SW 1271 (cell line): ENCODE measurements at regions not wholly inside any gene's neighbourhood (a gene's known extent, or its start where the extent isn't known, plus 50 kb on each side); places are given as distances from the start of the nearest gene placed in this dataset.
A peak's percentile ranks its signal among the peaks of the same experiment; 100 is the strongest.

ENCODE experiments used
- DNase-seq, 2 experiments: peaks; one replicate each; lab custom pipeline; 2025; lab: John Stamatoyannopoulos, UW

DNA sequence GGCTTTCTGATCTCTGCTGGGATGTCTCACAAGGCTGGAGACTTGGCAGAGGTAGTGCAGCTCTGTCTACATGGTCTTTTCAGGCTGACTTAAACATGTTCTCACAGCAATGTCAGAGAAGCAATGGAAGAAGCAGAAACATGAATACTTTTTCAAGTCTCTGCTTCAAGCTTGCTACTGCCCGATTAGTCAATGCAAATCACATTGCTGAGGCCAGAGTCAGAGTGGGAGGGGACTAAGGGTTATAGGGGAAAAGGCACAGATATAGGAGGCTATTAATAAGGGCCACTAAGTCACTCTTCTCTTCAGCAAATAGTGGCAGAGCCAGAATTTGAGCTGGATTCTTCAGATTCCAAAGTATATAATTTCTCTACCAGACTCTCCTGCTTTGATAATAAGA, 390.5 kb downstream of the TMEM135 start:
- DNase-seq: no peak

DNA sequence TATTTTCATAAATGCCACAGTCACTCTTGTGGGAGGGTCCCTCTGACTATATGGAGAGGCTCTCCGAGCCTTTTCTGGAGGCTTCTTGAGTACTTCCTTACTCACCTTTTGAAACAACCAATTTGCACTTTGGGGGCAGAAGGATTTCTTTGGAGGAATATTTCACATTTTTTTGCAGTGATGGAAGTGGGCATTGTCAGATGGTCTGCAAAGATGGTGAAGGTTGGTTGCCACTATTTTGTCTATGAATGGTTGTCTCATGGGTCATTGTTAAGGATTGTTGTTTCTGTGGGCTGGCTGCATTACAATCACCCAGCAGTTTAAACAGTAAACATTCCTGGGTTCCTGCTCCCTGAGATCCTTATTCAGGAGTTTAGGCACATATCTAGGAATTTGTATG, 388.2 kb downstream of the TMEM135 start:
- DNase-seq: no peak

DNA sequence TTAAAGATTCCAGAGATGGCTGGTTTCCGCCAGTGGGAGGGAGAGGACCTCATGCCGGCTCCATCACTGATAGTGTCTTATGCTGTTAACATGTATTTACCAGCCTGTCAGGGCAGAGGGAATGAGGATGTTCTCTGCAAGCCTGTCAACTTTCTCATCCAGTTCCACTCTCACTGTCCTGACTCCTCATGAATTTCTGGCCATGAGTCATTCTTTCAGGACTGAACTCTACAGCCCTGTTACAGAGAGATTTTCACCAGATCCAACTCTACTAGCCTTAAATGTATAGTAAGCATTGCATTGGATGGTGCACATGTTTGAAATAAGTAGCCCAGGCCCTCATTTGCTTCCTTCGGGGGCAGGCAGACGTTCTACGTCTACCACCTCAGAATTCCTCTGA, 387.7 kb downstream of the TMEM135 start:
- DNase-seq: no peak

DNA sequence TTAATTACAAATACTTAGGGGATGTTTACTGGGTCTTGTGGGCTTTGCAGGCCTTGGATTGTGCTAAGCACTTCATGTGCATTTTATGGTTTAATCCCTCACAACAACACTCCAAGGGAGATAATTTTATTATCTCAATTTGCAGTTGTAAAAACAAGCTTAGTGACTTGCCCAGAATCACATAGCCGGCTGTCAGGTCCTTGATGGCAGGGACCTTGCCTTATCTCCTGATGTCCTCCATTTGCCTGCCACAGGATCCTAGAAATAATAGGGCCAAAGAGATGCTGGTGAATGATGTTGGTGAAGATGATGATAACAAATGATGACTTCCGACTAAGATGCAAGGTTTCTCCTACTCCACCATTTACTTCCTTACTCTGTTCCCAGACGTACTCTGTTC, 385.4 kb downstream of the TMEM135 start:
- no peak for DNase-seq

DNA sequence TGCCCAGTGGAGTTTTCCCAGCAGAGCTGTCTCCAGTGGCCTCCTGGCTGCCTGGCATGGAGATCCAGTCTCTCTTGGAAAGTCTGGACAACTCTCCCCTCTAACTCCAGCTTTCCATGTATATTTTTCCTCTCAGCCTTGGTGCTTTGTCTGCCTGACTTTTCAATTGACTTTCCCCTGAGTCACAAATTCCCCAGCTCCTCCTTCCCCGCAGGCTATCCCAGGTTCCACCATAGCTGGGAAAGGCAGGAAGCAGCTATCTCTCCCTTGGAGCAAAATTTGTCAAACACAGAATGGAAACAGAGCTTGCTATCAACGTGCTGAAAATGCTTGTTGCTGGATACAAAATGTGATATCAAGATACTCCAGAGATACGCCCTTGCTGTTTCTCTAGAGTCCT, 384.8 kb downstream of the TMEM135 start:
- no peak for DNase-seq

DNA sequence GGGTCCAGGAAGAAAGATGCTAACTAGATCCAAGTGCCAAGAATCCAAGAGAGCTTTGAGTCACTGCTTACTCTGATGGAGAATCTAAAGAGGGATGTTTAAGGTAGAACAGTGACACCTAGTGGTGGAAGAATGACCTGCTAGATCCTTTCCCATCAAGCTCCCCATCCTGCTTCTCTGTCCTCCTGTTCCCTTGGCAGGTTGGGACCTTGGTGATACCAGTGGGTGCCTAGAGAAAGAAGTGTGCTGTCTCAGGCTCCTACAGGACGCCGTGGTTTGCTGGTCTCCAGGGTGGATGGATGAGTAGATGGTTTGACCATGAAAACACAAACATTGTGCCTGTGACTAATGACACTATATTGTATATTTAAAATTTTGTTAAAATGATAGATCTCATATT, 383.7 kb downstream of the TMEM135 start:
- DNase-seq: peak; percentile 22 to 87

DNA sequence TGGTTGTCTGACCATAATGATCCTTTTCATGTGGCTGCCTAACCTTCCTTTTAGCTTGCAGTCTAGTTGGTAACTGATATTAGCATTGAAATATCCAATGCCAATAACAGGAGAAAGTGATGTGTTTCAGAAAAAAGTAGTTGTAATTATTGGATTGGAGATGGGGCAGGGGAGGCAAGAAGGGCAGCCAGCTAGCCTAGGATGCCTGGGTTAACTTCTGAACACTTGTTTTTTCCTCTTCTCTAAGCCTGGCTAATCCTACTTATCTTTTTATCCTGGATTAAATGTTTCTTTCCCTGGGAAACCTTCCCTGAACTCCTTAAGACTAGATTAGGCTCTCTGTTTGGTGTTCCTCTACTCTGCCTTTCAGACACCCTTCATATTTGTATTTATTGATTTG, 380.2 kb downstream of the TMEM135 start:
- no peak for DNase-seq

DNA sequence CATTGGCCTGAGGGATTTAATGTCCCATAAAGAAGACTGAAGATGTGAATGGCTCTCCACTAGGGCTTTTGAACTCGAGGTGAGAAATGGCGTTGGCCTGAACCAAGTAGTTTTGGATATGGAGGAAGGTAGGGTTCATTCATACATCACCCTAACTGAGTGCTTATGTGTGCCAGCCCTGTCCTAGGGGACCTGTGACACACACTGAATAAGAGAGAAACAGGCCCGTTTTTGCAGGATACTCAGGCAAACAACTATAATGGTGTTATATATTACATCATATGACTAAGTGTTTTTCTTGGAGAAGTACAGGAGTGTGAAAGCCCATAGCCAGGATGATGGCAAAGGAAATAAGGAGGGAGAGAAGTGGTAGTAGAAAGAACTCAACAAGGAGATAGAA, 368.1 kb downstream of the TMEM135 start:
- no peak for DNase-seq

DNA sequence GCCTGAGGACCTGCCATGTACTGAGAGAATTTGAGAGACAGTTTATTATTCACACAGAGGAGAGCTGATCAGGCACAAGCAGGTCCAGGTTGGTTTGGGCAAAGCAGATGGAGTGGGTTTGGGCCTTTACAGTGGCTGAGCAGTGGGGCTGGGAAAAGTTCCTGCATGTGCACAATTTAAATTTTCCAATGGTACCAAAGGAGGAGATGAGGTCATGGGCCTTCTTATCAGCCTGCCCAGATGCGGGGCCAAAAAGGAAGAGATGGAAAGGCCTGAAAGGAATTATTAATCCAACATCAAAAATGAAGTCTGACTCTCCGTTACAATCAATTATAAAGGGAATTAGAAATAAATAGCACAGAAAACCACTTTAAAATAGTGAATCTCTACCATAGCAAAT, 367.6 kb downstream of the TMEM135 start:
- no peak for DNase-seq

DNA sequence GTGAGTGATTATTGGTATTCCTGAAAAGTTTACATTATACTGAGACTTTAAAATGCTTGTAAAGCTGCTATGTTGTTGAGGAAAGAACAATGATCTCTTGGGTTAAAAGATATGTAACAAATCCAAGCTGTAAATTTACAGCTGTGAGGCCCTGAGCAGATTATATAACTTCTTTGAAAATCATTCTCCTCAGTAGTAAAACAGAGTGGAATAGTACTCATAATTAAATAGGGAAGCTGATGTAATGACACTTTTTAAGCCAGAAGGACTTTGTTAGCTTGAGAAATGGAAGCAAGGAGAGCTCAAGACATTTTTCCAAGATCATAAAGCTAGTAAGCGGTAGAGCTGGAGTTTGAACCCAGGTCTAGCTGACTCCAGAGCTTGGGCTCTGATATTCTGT, 363.9 kb downstream of the TMEM135 start:
- no peak for DNase-seq

DNA sequence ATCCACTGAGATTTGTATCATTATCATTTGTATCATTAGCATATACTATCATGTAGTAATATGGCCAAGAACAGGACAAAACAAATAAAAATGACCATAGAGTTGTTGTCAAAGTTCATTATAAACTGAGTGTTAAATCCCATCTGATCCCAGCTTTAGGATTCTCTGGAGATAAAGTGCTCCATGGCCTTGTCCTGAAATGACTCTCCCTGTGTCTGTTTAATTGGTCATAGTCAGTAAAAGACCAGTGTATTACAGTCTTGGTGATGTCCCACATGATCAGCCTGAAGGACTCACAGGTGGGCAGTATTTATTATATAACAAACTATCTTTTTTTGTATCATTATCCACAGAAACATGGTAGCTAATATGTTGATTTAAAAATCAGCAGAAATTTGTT, 361.6 kb downstream of the TMEM135 start:
- DNase-seq: no peak

DNA sequence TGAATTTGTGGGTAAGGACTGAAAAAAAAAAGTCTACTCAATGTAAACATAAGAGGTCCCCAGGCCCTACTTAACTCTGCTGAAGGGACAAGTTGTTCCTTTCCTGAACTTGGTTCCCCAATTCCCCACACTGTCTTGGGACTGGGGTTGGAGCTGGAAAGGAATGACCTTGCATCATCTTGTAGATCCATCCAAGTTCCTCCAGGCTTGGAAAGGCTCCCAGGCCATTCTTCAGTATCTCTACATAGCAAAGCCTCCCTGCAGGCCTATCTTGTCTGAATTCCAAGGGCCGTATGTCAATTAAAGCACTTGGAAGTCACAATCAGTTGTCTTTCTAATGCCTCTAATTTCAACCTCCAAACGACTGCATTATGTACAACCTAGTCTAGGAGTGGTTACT, 361.2 kb downstream of the TMEM135 start:
- DNase-seq: no peak

DNA sequence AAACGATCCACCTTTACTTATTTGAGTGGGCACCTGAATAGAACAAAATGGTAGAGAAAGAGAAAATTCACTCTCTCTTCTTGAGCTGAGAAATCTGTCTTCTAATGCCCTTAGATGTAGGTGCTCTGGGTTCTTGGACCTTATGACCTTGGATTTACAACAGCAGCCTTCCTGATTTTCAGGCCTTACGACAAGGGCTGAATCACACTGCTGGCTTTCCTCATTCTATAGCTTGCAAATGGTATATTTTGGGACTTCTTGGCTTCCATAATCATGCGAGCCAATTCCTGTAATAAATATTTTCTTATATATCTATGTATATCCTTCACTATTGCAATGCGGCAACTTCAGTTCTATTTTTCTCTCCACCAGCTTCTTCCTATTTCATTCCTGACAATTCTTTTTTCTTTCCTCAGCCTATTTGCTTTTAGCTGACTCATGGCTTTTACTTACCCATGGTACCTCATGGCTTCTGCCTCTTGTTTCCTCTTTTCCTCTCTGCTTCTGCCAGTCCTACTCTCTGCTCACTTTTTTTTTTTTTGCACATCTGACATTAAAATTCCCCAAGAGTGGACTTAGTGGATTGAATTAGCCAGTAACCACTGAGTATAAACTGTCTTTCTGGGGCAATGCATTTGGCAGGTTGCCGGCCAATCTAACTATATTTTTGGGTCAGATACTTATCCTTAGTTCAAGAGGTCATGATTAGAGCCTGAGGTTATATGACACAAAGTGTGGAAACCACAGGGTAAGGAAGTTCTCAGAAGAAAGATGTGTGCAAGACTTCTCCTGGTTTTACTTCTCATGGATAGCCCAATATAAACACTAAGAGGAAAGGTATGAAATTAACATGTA, 359.5 kb downstream of the TMEM135 start:
- no peak for DNase-seq

DNA sequence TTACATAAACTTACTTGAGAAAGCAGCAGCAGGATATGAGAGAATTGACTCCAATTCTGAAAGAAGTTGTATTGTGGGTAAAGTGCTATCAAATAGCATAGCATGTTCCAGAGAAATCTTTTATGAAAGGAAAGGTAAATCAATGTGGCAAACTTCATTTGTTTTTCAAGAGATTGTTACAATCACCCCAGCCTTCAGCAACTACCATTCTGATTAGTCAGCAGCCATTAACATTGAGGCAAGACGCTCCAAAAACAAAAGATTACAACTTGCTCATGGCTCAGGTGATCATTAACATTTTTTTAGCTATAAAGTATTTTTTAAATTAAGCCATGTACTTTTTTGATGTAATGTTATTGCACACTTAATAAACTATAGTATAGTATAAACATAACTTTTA, 357.2 kb downstream of the TMEM135 start:
- DNase-seq: no peak

DNA sequence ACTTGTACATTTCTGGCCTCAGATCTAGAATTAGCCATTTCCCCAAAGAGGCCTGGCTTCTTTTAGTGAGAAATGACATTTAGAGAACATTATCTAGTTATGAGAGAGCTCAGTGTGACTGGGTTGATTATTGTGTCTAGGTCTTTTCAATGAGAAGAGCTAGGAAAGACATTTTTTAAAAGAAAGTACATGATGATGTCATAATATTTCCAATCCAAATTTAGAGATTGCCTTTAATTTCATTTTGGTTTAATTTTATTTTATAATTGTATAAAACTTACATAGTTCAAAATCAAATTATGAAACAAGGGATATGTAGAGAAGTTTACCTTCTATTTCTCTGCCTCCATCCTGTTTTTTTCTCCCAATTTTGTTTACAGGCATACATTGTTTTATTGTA, 354.9 kb downstream of the TMEM135 start:
- DNase-seq: no peak

DNA sequence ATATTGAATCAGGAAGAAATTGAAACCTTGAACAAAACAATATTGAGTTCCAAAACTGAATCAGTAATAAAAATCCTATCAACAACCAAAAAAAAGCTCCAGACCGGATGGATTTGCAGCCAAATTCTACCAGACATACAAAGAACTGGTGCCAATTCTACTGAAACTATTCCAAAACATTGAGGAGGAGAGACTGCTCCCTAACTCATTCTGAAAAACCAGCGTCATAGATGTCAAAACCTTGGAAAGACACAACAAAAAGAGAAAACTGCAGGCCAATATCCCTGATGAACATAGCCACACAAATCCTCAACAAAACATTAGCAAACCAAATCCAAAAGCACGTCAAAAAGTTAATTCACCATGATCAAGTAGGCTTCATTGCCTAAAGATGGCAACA, 353.8 kb downstream of the TMEM135 start:
- DNase-seq: no peak

DNA sequence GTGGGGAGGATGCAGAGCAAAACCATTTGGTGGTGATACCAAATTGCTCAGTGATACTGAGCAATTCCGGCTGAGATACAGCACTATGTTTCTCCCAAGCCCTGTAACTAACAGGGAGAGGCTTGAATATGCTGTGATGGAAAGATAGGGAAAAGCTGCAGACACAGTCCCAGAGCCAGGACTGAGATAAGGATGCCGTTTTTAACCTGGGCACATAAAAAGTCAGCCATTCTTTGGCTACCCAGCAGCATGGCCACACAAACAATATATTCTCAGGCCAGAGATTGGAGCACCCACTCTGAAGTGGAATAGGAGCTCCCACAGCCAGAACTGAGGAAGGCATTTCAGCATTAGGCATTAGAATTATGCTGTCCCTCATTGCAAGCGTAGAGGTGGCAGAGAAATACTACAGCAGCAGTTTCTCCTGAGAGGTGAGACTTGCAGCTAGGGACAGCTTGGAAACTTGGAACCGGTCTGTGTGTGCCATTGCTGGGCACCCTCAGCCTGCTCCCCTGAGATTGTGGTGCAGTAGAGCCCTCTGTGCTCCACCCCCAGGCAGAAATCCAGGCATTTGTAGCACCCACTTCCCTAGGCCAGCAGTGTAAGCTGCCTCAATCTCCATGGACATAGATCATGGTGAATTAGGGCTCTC, 346.5 kb downstream of the TMEM135 start:
- DNase-seq: no peak

DNA sequence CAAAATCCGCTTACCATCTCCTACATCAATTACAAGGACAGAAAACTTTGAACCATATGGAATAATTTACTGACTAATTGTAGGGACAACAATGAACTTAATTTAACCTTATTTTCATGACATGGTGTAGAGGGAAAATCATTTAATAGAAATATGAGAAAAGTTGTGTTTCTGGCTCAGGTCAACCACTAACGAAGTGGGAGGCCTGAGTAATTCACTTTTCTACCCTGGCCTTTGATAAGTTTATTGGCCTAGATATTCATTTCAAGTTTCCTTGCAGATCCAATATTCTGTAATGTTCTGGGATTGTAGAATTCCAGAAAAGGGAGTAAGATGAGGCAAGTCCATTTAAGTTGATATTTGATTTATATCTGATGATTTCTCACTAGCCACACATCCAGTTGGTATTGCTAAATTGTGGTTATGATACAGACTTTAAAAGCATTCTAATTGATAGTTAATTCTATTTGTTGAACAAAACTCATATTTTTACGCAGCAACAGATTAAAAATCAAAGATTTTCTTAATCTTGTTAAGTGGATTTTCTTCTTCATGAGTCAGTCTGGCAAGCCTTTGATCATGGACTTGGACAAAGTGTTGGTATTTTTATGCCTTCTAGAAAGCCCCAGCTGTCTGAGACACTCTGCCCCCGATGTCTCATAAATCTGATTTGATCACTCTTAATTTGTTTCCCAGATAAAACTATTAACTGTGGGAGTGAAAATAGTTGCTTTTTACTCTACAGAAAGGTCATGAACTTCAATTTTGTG, 336.5 kb downstream of the TMEM135 start:
- DNase-seq: no peak
